Cardiac muscle cell (in vitro differentiated cells and primary cell): ENCODE measurements at regions not wholly inside any gene's neighbourhood (a gene's known extent, or its start where the extent isn't known, plus 50 kb on each side); places are given as distances from the start of the nearest gene placed in this dataset.

Experiments used
- DNase-seq, 2 donors: peaks; one replicate each; pipeline versions ENCODE4 v3.0.0 to v3.0.0-alpha.2; 2010 to 2017; ENCODE audit warnings: low read depth in 1 of 2, low spot score in 1 of 2
- H3K27ac ChIP-seq: fragments of 200-600 bp; sonication (generic); 2 replicates; pipeline ENCODE4 v1.5.1; 2016
- H3K27me3 ChIP-seq: fragments of 200-600 bp; sonication (generic); 2 replicates; pipeline ENCODE4 v1.6.0; 2016; ENCODE audit warnings: control low read depth
- H3K36me3 ChIP-seq: fragments of 200-600 bp; sonication (generic); 2 replicates; pipeline ENCODE4 v1.5.1; 2016; ENCODE audit warnings: control low read depth
- H3K4me1 ChIP-seq: fragments of 200-600 bp; sonication (generic); 2 replicates; pipeline ENCODE4 v1.8.1; 2017; ENCODE audit warnings: low read depth, mild to moderate bottlenecking, mixed run types
- H3K4me3 ChIP-seq: fragments of 200-600 bp; sonication (generic); 2 replicates; pipeline ENCODE4 v1.5.1; 2016; ENCODE audit warnings: mild to moderate bottlenecking
- H3K9me3 ChIP-seq: fragments of 200-600 bp; sonication (generic); 2 replicates; pipeline ENCODE4 v1.5.1; 2017; ENCODE audit warnings: low read depth, mild to moderate bottlenecking, control low read depth
- TF ChIP-seq, protein P1 (sequence below): IDR thresholded peaks from 2 replicates; pipeline ENCODE4 v1.5.1; 2012; ENCODE audit warnings: low read depth, mild to moderate bottlenecking, low read length

DNA sequence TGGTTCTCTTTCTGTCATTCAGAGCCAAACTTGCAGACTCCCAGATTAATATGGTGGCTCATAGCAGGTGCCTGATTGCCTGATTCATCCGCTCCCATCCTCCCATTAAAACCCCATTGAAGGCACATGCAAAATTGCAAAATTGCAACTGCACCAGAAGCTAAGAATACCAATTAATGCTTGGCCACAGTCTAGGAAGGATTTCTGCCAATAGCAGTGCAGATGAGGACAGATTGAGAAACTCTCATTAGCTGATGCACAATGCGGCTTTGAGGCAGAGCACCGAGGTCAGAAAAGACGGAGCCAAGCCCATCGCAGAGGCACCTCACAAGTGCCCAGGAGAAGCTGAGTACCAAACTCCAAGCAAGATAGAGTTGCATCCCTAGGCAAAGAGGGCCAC lies 172.8 kb downstream of the ARL4C start:
- DNase-seq, result no peak
- no peaks in the 10 kb centered on the region for H3K9me3 ChIP-seq
- TF ChIP-seq, protein P1, sequence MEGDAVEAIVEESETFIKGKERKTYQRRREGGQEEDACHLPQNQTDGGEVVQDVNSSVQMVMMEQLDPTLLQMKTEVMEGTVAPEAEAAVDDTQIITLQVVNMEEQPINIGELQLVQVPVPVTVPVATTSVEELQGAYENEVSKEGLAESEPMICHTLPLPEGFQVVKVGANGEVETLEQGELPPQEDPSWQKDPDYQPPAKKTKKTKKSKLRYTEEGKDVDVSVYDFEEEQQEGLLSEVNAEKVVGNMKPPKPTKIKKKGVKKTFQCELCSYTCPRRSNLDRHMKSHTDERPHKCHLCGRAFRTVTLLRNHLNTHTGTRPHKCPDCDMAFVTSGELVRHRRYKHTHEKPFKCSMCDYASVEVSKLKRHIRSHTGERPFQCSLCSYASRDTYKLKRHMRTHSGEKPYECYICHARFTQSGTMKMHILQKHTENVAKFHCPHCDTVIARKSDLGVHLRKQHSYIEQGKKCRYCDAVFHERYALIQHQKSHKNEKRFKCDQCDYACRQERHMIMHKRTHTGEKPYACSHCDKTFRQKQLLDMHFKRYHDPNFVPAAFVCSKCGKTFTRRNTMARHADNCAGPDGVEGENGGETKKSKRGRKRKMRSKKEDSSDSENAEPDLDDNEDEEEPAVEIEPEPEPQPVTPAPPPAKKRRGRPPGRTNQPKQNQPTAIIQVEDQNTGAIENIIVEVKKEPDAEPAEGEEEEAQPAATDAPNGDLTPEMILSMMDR, result no peak
- no peaks in the 10 kb centered on the region for H3K36me3 ChIP-seq
- H3K4me1 ChIP-seq, result no peaks in the 10 kb centered on the region
- no peak overlapping the region for H3K27ac ChIP-seq
- no peaks in the 10 kb centered on the region for H3K27me3 ChIP-seq
- H3K4me3 ChIP-seq, result no peak overlapping the region

DNA sequence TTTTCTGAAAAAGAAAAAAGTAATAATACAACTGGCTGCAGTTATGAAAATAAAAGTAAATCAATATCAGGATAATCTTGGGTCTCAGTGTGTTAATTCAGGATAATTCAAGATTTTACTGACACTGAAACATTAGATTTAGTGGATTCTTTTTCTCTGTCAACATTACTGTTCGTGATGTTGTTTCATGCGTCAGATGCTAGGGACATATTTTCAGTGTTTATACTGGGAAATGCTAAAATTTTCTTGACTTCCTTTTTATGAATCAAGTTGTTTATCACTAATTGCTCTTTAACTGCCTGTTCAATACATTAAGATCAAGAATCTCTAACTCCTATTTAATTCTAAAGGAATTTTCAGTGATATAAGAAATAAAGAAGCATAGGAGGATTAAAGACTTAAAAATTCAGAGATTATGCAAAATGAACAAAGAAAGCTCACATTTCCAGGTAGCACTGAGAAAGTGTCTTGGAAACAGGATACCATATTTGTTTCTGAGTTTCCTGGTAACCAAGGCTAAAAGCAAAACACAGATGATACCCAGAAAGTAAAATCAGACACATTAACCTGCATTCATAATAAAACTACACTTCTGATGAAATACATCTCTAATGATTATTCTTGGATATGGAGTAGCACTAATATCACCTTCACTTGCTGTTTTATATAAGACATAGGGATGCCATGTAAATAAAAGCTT lies 174.0 kb downstream of the ARL4C start:
- Histone ChIP-seq H3K27me3 (no peaks in the 10 kb centered on the region), H3K9me3 (no peaks in the 10 kb centered on the region), H3K4me3 (no peak overlapping the region), H3K4me1 (no peaks in the 10 kb centered on the region), H3K36me3 (no peaks in the 10 kb centered on the region), H3K27ac (no peak overlapping the region)
- DNase-seq, result no peak
- TF ChIP-seq, protein P1, result no peak

DNA sequence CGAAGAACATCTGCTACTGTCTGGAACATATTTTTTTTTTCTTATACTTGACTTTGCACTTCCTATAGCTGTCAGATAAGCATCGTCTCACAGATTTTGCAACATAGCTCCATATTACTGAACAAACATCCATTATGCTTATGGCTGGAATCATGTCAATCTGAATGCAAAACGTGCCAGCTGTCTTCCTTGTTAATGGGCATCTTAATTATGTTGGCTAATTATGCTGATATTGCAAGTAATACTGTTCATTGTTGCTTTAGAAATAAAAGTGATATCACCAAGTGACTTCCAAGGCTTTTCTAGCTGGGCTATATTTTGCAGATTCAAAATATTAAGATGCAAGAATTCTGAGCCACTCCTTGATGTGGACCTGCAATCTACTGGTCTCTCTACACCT lies 176.8 kb downstream of the ARL4C start:
- H3K9me3 ChIP-seq, result no peaks in the 10 kb centered on the region
- no peaks in the 10 kb centered on the region for H3K27me3 ChIP-seq
- H3K27ac ChIP-seq, result no peak overlapping the region
- TF ChIP-seq, protein P1, result no peak
- no peaks in the 10 kb centered on the region for H3K36me3 ChIP-seq
- H3K4me3 ChIP-seq, result no peak overlapping the region
- DNase-seq, result no peak
- H3K4me1 ChIP-seq, result no peaks in the 10 kb centered on the region

DNA sequence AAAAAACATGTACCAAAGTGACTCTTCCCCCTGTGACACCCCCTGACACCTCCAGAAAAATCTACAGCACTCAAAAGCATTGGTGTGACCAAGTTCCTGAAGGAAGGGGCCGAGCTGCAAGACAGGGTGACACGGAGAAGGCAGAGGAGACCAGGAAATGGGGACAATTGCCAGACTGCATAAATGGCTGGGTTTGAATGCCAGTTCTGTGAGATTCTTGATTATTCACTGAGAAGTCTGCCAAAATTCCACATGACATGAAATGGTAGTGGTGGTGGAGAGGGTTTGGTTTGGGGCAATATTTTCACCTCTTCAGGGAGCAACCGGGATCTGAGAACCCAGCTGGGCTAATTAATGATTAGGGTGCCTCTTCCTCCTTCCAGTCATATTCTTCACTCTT lies 178.5 kb downstream of the ARL4C start:
- Histone ChIP-seq H3K4me3 (no peak overlapping the region), H3K27ac (no peak overlapping the region), H3K9me3 (no peaks in the 10 kb centered on the region), H3K36me3 (no peaks in the 10 kb centered on the region), H3K27me3 (no peaks in the 10 kb centered on the region), H3K4me1 (no peaks in the 10 kb centered on the region)
- no peak for DNase-seq
- TF ChIP-seq, protein P1, result no peak

DNA sequence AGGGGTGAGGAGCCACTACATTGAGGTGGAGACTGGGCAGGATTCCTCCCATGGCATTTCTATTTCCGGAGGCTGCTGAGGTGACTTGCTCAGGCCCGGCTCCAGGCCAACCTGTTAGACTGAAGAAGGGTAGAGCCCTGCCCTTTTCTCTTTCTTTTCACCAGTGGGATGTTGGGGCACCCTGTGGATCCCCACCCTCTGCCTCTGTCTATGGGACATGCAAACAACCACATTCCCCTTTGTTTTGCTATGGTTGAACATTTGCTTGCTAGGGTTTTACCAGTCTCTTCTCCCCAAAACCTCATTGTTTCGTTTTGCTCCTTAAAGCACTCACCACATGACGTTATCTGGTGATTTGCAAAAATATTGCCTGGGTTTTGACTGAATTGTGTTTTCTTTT lies 183.3 kb downstream of the ARL4C start:
- TF ChIP-seq, protein P1, result no peak
- H3K27ac ChIP-seq, result no peak overlapping the region
- DNase-seq, result no peak
- H3K36me3 ChIP-seq, result no peaks in the 10 kb centered on the region
- no peaks in the 10 kb centered on the region for H3K27me3 ChIP-seq
- no peak overlapping the region for H3K4me3 ChIP-seq
- H3K4me1 ChIP-seq, result no peaks in the 10 kb centered on the region
- no peaks in the 10 kb centered on the region for H3K9me3 ChIP-seq
